ENCODE measurements at regions not wholly inside any gene's neighbourhood (a gene's known extent, or its start where the extent isn't known, plus 50 kb on each side); places are given as distances from the start of the nearest gene placed in this dataset.

DNA sequence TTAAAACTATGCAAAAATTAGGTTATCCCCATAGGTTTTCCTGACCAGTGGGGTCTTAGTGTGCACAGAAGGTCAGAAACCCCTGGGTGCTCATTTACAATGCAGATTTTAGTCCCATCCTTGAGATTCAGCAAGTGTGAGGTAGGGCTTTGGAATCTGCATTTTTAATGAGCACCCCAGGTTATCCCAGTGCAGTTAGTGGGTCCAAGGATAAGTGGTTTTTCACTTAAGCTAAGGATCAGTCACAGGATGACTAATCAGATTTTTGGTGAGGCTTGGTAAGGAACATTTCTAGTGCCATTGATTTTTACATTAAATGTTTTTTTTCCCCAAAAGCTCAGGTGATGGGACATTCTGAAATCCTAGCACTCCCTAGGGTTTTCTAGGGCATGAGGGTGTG is 50.7 kb upstream of the MGAT5 start:
- no peak overlapping the region for H3K4me3 ChIP-seq (ENCODE audit: low read depth, low read length)
- DNase-seq (ENCODE audit: low read depth), result no peak
- TF ChIP-seq, protein P1, sequence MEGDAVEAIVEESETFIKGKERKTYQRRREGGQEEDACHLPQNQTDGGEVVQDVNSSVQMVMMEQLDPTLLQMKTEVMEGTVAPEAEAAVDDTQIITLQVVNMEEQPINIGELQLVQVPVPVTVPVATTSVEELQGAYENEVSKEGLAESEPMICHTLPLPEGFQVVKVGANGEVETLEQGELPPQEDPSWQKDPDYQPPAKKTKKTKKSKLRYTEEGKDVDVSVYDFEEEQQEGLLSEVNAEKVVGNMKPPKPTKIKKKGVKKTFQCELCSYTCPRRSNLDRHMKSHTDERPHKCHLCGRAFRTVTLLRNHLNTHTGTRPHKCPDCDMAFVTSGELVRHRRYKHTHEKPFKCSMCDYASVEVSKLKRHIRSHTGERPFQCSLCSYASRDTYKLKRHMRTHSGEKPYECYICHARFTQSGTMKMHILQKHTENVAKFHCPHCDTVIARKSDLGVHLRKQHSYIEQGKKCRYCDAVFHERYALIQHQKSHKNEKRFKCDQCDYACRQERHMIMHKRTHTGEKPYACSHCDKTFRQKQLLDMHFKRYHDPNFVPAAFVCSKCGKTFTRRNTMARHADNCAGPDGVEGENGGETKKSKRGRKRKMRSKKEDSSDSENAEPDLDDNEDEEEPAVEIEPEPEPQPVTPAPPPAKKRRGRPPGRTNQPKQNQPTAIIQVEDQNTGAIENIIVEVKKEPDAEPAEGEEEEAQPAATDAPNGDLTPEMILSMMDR (IDR thresholded peaks at IDR 0.05; ENCODE audit: insufficient read depth, low read depth, low read length, missing control alignments), result no peak

All from GM12865 (cell line).